ENCODE measurements at regions not wholly inside any gene's neighbourhood (a gene's known extent, or its start where the extent isn't known, plus 50 kb on each side); places are given as distances from the start of the nearest gene placed in this dataset.
A peak's percentile ranks its signal among the peaks of the same experiment; 100 is the strongest.

DNA sequence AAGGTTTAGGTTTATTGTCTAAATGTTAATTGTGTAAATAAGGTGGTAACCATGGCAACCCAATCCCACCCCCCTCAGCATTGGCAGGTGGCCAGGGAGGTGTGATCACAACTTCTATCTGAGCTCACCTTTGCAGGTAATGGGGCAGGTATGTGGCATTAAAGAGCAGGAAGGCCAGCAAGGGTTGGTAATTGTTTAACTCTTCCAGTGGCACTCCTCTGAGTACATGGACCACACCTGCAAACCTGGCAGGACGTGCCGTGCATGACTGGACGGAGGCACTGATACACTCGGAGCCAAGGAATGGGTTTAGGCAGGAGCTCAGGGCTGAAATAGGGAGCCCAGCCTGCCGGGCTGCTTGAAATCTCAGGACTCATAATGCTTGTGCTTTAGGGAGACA lies 107.0 kb upstream of the BMP2 start:
- TF ChIP-seq, protein P1, sequence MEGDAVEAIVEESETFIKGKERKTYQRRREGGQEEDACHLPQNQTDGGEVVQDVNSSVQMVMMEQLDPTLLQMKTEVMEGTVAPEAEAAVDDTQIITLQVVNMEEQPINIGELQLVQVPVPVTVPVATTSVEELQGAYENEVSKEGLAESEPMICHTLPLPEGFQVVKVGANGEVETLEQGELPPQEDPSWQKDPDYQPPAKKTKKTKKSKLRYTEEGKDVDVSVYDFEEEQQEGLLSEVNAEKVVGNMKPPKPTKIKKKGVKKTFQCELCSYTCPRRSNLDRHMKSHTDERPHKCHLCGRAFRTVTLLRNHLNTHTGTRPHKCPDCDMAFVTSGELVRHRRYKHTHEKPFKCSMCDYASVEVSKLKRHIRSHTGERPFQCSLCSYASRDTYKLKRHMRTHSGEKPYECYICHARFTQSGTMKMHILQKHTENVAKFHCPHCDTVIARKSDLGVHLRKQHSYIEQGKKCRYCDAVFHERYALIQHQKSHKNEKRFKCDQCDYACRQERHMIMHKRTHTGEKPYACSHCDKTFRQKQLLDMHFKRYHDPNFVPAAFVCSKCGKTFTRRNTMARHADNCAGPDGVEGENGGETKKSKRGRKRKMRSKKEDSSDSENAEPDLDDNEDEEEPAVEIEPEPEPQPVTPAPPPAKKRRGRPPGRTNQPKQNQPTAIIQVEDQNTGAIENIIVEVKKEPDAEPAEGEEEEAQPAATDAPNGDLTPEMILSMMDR (IDR thresholded peaks at IDR 0.05): no peak
- TF ChIP-seq POLR2AphosphoS5 (IDR thresholded peaks at IDR 0.05) (peak in 2 of 3 donors; percentile 44 to 72), EP300 (IDR thresholded peaks at IDR 0.05) (no peak)
